Tibial nerve (tissue), 4 donors: ENCODE measurements at regions not wholly inside any gene's neighbourhood (a gene's known extent, or its start where the extent isn't known, plus 50 kb on each side); places are given as distances from the start of the nearest gene placed in this dataset.

Experiments
- DNase-seq, 2 donors: peaks; one replicate each; pipeline ENCODE4 v3.0.0-alpha.2; 2019; ENCODE audit warnings: low spot score in 2 of 2
- H3K27ac ChIP-seq, 4 donors: fragments of 200-600 bp; sonication (generic) in 3 of 4; one replicate each; pipeline ENCODE4 v1.5.1; 2017 to 2019; ENCODE audit warnings: mild to moderate bottlenecking in 1 of 4
- H3K27me3 ChIP-seq, 2 donors: fragments of 200-600 bp; sonication (generic) in 1 of 2; one replicate each; pipeline versions ENCODE4 v1.5.1 to v1.6.0; 2017 to 2019
- H3K36me3 ChIP-seq, 3 donors: fragments of 200-600 bp; sonication (generic); one replicate each; pipeline ENCODE4 v1.5.1; 2018 to 2019
- H3K4me1 ChIP-seq, 4 donors: fragments of 200-600 bp; sonication (generic) in 3 of 4; one replicate each; pipeline ENCODE4 v1.5.1; 2017 to 2019
- H3K4me3 ChIP-seq, 4 donors: fragments of 200-600 bp; sonication (generic) in 3 of 4; one replicate each; pipeline ENCODE4 v1.5.1; 2017 to 2019; ENCODE audit warnings: mild to moderate bottlenecking in 1 of 4, moderate library complexity in 1 of 4
- H3K9me3 ChIP-seq, 4 donors: fragments of 200-600 bp; sonication (generic) in 3 of 4; one replicate each; pipeline ENCODE4 v1.5.1; 2017 to 2019
- CTCF ChIP-seq, 5 experiments: fragments of 200-600 bp in 3 of 5; fragments of 450-650 bp in 2 of 5; sonication (generic) in 3 of 5; IDR thresholded peaks; one replicate each; pipeline ENCODE4 v1.5.1; 2016 to 2019; ENCODE audit warnings: antibody characterized with exemption in 5 of 5, mild to moderate bottlenecking in 3 of 5, moderate library complexity in 2 of 5
- EP300 ChIP-seq, 2 donors: sonication (generic); formaldehyde crosslinking; IDR thresholded peaks; one replicate each; pipeline ENCODE4 v1.6.1; 2017; ENCODE audit warnings: antibody characterized with exemption in 2 of 2, mild to moderate bottlenecking in 1 of 2
- POLR2A ChIP-seq, 2 donors: fragments of 450-650 bp; IDR thresholded peaks; one replicate each; pipeline ENCODE4 v1.6.1; 2017; ENCODE audit warnings: antibody characterized with exemption in 2 of 2, mild to moderate bottlenecking in 2 of 2, moderate library complexity in 2 of 2
- WGBS, 2 donors: methylation state at CpG; one replicate each; pipeline ENCODE4 v1.1.5; 2018; 5-methylcytosine and 5-hydroxymethylcytosine counted together

GRCh38 chr4:82217986-82218715 lies 155.6 kb downstream of the HNRNPD start:
- DNase-seq = no peak
- no peak overlapping the region for H3K4me3 ChIP-seq
- WGBS, 2 donors = 89 to 92% methylated on average over 3 of the region's 3 CpGs
- TF ChIP-seq POLR2A (IDR thresholded peaks at IDR 0.05) (no peak), CTCF (IDR thresholded peaks at IDR 0.05) (peak in 2 of 5 experiments; percentile 4 to 19)
- no peaks in the 10 kb centered on the region for H3K9me3 ChIP-seq
- no peak overlapping the region for H3K27ac ChIP-seq
- no peaks in the 10 kb centered on the region for H3K27me3 ChIP-seq
- no peaks in the 10 kb centered on the region for H3K4me1 ChIP-seq
- H3K36me3 ChIP-seq = no peaks in the 10 kb centered on the region

GRCh38 chr4:82216219-82216618 lies 157.6 kb downstream of the HNRNPD start:
- Histone ChIP-seq H3K27ac (no peak overlapping the region), H3K27me3 (no peaks in the 10 kb centered on the region), H3K4me3 (no peak overlapping the region), H3K4me1 (no peaks in the 10 kb centered on the region), H3K9me3 (no peaks in the 10 kb centered on the region), H3K36me3 (no peaks in the 10 kb centered on the region)
- no peak for DNase-seq
- no peak for TF ChIP-seq CTCF (IDR thresholded peaks at IDR 0.05)
- no peak for TF ChIP-seq POLR2A (IDR thresholded peaks at IDR 0.05)
- TF ChIP-seq EP300 (IDR thresholded peaks at IDR 0.05) = no peak
- 79 to 83% methylated on average over 2 of the region's 2 CpGs for WGBS, 2 donors

GRCh38 chr4:82215800-82216199 lies 158.0 kb downstream of the HNRNPD start:
- DNase-seq = no peak
- no peaks in the 10 kb centered on the region for H3K9me3 ChIP-seq
- TF ChIP-seq POLR2A (IDR thresholded peaks at IDR 0.05) = no peak
- TF ChIP-seq CTCF (IDR thresholded peaks at IDR 0.05) = no peak
- no peak for TF ChIP-seq EP300 (IDR thresholded peaks at IDR 0.05)
- H3K4me3 ChIP-seq = no peak overlapping the region
- H3K36me3 ChIP-seq = no peaks in the 10 kb centered on the region
- no peaks in the 10 kb centered on the region for H3K4me1 ChIP-seq
- H3K27me3 ChIP-seq = no peaks in the 10 kb centered on the region
- H3K27ac ChIP-seq = no peak overlapping the region

- H3K27ac ChIP-seq = no peak overlapping the region
- H3K9me3 ChIP-seq = no peaks in the 10 kb centered on the region
- H3K4me3 ChIP-seq = no peak overlapping the region
- no peaks in the 10 kb centered on the region for H3K4me1 ChIP-seq
- no peaks in the 10 kb centered on the region for H3K27me3 ChIP-seq
- 97% methylated on average over 1 of the region's 1 CpG for WGBS, 2 donors
- TF ChIP-seq CTCF (IDR thresholded peaks at IDR 0.05) (no peak), POLR2A (IDR thresholded peaks at IDR 0.05) (no peak), EP300 (IDR thresholded peaks at IDR 0.05) (no peak)
- no peaks in the 10 kb centered on the region for H3K36me3 ChIP-seq
- no peak for DNase-seq
Measured at GRCh38 chr4:82215039-82215438, 158.8 kb downstream of the HNRNPD start.

- Histone ChIP-seq H3K36me3 (no peaks in the 10 kb centered on the region), H3K27me3 (no peaks in the 10 kb centered on the region), H3K27ac (no peak overlapping the region), H3K9me3 (no peaks in the 10 kb centered on the region), H3K4me1 (no peaks in the 10 kb centered on the region), H3K4me3 (no peak overlapping the region)
- 49 to 53% methylated on average over 5 of the region's 5 CpGs for WGBS, 2 donors
- no peak for TF ChIP-seq EP300 (IDR thresholded peaks at IDR 0.05)
- TF ChIP-seq POLR2A (IDR thresholded peaks at IDR 0.05) = no peak
- no peak for TF ChIP-seq CTCF (IDR thresholded peaks at IDR 0.05)
- DNase-seq = no peak
Measured at GRCh38 chr4:82213485-82214417, 160.0 kb downstream of the HNRNPD start.
